Upper lobe of left lung (tissue), 6 donors: ENCODE measurements at regions not wholly inside any gene's neighbourhood (a gene's known extent, or its start where the extent isn't known, plus 50 kb on each side); places are given as distances from the start of the nearest gene placed in this dataset.

ENCODE experiments used
- ATAC-seq, 2 donors: fragments of 200-7000 bp; cut with Tn5 transposase; one replicate each; pipeline ENCODE4 v1.9.1; 2022; ENCODE audit warnings: mild to moderate bottlenecking in 2 of 2, moderate library complexity in 2 of 2; ENCODE audit not compliant: low FRiP score in 2 of 2
- DNase-seq, 2 donors: peaks; one replicate each; pipeline ENCODE4 v3.0.0-alpha.2; 2019 to 2020
- H3K27ac ChIP-seq, 4 donors: fragments of 200-600 bp; sonication (generic); one replicate each; pipeline ENCODE4 v1.5.1; 2016 to 2019
- H3K27me3 ChIP-seq, 4 donors: fragments of 200-600 bp; sonication (generic); one replicate each; pipeline ENCODE4 v1.5.1; 2017 to 2019
- H3K36me3 ChIP-seq, 4 donors: fragments of 200-600 bp; sonication (generic); one replicate each; pipeline ENCODE4 v1.5.1; 2016 to 2019
- H3K4me1 ChIP-seq, 4 donors: fragments of 200-600 bp; sonication (generic); one replicate each; pipeline ENCODE4 v1.5.1; 2018 to 2019
- H3K4me3 ChIP-seq, 4 donors: fragments of 200-600 bp; sonication (generic); one replicate each; pipeline ENCODE4 v1.5.1; 2017 to 2019; ENCODE audit warnings: mild to moderate bottlenecking in 2 of 4, moderate library complexity in 1 of 4
- H3K9me3 ChIP-seq, 4 donors: fragments of 200-600 bp; sonication (generic); one replicate each; pipeline ENCODE4 v1.5.1; 2018 to 2019
- EP300 ChIP-seq, 4 donors: sonication (generic); formaldehyde crosslinking; IDR thresholded peaks; one replicate each; pipeline ENCODE4 v1.5.1; 2017; ENCODE audit warnings: antibody characterized with exemption in 4 of 4, control low read depth in 2 of 4
- POLR2A ChIP-seq, 4 donors: fragments of 450-650 bp; IDR thresholded peaks; one replicate each; pipeline ENCODE4 v1.5.1; 2016 to 2017; ENCODE audit warnings: antibody characterized with exemption in 4 of 4, mild to moderate bottlenecking in 2 of 4
- POLR2AphosphoS5 ChIP-seq, 2 donors: sonication (generic); formaldehyde crosslinking; IDR thresholded peaks; one replicate each; pipeline ENCODE4 v1.5.1; 2017; ENCODE audit warnings: antibody characterized with exemption in 2 of 2
- WGBS, 2 donors: methylation state at CpG; one replicate each; pipeline ENCODE4 v1.1.5; 2017 to 2018; 5-methylcytosine and 5-hydroxymethylcytosine counted together
- TF ChIP-seq, protein P1 (sequence below), 6 experiments: fragments of 450-650 bp in 4 of 6; fragments of 200-600 bp in 2 of 6; sonication (generic) in 2 of 6; IDR thresholded peaks; one replicate each; pipeline ENCODE4 v1.5.1; 2016 to 2019; ENCODE audit warnings: antibody characterized with exemption in 6 of 6
- donor health status: DM: no; HTN: no; CAD: no; lungs with moderate emphysema.
- donor health status: DM: no; HTN: yes; CAD: no; lungs with severe emphysema.

DNA sequence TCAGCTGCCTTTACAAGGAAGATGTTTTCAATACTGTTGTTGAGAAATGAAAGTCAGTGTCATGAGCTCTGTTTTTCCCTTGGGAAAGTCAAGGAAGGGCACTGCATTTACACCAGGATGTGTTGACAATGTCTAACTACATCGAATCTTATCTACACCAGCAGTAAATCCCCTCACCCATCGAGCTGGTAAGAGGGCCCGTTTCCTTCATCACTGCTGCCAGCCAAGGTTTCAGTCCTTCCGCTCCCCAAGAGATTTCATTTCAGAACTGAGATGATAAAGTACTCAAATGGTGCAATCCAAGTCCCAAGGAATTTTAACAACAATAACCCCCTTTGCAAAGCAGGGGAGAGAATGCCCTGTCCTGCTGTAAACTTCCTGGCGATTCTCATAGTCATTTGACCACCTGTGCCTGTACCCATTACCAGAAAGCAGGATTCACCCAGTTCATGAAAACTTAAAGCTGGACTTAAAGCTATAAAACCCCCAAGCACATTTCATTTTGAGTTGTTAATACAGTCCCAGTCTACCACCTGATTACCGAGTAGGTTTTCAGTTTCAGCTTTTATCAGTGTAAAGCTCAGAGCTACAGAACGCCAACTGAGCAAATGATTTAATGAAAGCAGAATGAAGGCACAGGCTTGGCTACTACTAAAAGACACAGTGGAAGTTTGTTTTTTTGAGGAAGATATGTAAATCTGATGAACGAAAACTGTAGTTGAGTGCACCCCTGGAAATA is 122.5 kb upstream of the TAB2 start:
- Histone ChIP-seq H3K4me3 (no peak overlapping the region), H3K4me1 (no peaks in the 10 kb centered on the region), H3K9me3 (peaks cover 0 to 9% (median 3%) of the 10 kb centered on the region in 4 donors), H3K27ac (no peak overlapping the region), H3K27me3 (no peaks in the 10 kb centered on the region), H3K36me3 (no peaks in the 10 kb centered on the region)
- TF ChIP-seq EP300 (IDR thresholded peaks at IDR 0.05) (no peak), POLR2A (IDR thresholded peaks at IDR 0.05) (no peak), POLR2AphosphoS5 (IDR thresholded peaks at IDR 0.05) (no peak)
- TF ChIP-seq, protein P1, sequence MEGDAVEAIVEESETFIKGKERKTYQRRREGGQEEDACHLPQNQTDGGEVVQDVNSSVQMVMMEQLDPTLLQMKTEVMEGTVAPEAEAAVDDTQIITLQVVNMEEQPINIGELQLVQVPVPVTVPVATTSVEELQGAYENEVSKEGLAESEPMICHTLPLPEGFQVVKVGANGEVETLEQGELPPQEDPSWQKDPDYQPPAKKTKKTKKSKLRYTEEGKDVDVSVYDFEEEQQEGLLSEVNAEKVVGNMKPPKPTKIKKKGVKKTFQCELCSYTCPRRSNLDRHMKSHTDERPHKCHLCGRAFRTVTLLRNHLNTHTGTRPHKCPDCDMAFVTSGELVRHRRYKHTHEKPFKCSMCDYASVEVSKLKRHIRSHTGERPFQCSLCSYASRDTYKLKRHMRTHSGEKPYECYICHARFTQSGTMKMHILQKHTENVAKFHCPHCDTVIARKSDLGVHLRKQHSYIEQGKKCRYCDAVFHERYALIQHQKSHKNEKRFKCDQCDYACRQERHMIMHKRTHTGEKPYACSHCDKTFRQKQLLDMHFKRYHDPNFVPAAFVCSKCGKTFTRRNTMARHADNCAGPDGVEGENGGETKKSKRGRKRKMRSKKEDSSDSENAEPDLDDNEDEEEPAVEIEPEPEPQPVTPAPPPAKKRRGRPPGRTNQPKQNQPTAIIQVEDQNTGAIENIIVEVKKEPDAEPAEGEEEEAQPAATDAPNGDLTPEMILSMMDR (IDR thresholded peaks at IDR 0.05), result no peak
- 67 to 74% methylated on average over 8 of the region's 8 CpGs for WGBS, 2 donors
- no peak for DNase-seq
- ATAC-seq, result no peak

DNA sequence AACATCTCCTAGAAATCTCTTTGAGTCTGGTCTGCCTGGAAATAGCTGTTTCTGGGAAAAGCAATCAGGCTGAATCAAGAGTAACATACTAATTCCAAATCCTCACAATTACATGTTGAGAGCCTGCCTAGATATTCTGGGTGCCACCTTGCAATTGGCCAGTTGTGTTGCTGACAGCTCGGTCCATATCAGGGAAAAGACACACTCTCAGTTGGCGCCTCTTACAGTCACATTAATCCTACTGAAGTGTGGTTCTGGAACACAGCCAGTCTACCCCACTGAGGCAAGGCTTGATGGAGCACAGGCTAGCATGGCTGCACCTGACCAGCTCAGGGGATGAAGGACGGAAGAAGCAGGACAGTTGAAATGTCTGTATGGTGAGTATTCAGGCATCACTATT is 121.4 kb upstream of the TAB2 start:
- TF ChIP-seq POLR2A (IDR thresholded peaks at IDR 0.05) (no peak), POLR2AphosphoS5 (IDR thresholded peaks at IDR 0.05) (no peak), EP300 (IDR thresholded peaks at IDR 0.05) (no peak)
- TF ChIP-seq, protein P1 (IDR thresholded peaks at IDR 0.05), result no peak
- no peaks in the 10 kb centered on the region for H3K36me3 ChIP-seq
- H3K4me1 ChIP-seq, result no peaks in the 10 kb centered on the region
- DNase-seq (no peak), ATAC-seq (no peak)
- H3K9me3 ChIP-seq, result peaks cover 0 to 14% (median 3%) of the 10 kb centered on the region in 4 donors
- 88 to 89% methylated on average over 3 of the region's 3 CpGs for WGBS, 2 donors
- no peak overlapping the region for H3K4me3 ChIP-seq
- H3K27me3 ChIP-seq, result no peaks in the 10 kb centered on the region
- no peak overlapping the region for H3K27ac ChIP-seq

DNA sequence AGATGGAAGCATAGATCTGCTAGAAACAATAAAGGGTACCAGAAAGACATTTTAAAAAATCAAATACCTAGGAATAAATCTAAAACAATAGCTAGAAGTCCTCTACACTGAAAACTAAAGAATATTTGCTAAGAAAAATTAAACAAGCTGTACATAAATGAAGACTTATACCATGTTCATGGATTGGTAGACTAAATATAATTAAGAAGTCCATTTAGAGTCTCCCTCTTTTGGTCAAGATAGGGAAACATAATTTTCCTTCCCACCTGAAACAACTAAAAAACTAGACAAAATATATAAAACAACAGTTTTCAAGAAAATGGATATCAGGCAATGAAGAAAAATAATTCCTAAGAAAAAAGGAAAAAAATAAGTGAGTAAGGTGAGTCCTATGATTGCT is 120.0 kb upstream of the TAB2 start:
- ATAC-seq (no peak), DNase-seq (no peak)
- no peaks in the 10 kb centered on the region for H3K4me1 ChIP-seq
- peaks cover 0 to 14% (median 3%) of the 10 kb centered on the region in 4 donors for H3K9me3 ChIP-seq
- no peak overlapping the region for H3K4me3 ChIP-seq
- no peaks in the 10 kb centered on the region for H3K36me3 ChIP-seq
- H3K27me3 ChIP-seq, result no peaks in the 10 kb centered on the region
- TF ChIP-seq, protein P1 (IDR thresholded peaks at IDR 0.05), result no peak
- TF ChIP-seq POLR2AphosphoS5 (IDR thresholded peaks at IDR 0.05) (no peak), EP300 (IDR thresholded peaks at IDR 0.05) (no peak), POLR2A (IDR thresholded peaks at IDR 0.05) (no peak)
- no peak overlapping the region for H3K27ac ChIP-seq

DNA sequence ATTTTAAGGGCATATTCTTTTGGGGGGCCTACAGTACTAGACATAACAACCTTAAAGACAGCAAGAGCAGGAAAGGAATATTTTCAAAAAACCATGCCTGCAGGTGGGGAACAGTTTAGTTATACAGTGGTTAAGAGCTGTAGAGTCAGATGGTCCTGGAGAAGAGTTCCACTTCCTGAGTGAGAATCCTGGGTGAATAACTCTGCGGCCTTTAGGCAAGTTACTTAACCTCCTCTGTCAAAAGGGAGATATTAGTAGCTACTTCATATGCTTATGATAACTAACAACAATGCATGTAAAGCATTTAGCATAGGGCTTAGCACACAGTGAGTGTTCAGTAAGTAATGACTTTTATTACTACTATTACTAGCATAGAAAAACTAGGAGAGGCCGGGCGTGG is 119.2 kb upstream of the TAB2 start:
- TF ChIP-seq EP300 (IDR thresholded peaks at IDR 0.05) (no peak), POLR2AphosphoS5 (IDR thresholded peaks at IDR 0.05) (no peak), POLR2A (IDR thresholded peaks at IDR 0.05) (no peak)
- TF ChIP-seq, protein P1 (IDR thresholded peaks at IDR 0.05), result no peak

More for the DNA sequence above, 119.2 kb upstream of the TAB2 start:
- ATAC-seq, result no peak
- no peak overlapping the region for H3K4me3 ChIP-seq
- no peaks in the 10 kb centered on the region for H3K4me1 ChIP-seq
- no peaks in the 10 kb centered on the region for H3K36me3 ChIP-seq
- DNase-seq, result no peak
- peaks cover 0 to 14% (median 3%) of the 10 kb centered on the region in 4 donors for H3K9me3 ChIP-seq
- 86 to 91% methylated on average over 3 of the region's 3 CpGs for WGBS, 2 donors
- H3K27me3 ChIP-seq, result no peaks in the 10 kb centered on the region
- no peak overlapping the region for H3K27ac ChIP-seq
